ENCODE measurements at regions not wholly inside any gene's neighbourhood (a gene's known extent, or its start where the extent isn't known, plus 50 kb on each side); places are given as distances from the start of the nearest gene placed in this dataset.

GRCh38 chr10:70966646-70967553, 78.5 kb upstream of the PCBD1 start:
- Histone ChIP-seq H3K4me3 (no peak overlapping the region), H3K27ac (no peak overlapping the region)
- no peak for DNase-seq

GRCh38 chr10:70967591-70968587, 79.5 kb upstream of the PCBD1 start:
- H3K4me3 ChIP-seq = no peak overlapping the region
- H3K4me1 ChIP-seq = no peaks in the 10 kb centered on the region
- peaks cover 0 to 14% of the 10 kb centered on the region in 2 donors for H3K27me3 ChIP-seq
- no peak for TF ChIP-seq CTCF (IDR thresholded peaks at IDR 0.05)
- no peaks in the 10 kb centered on the region for H3K36me3 ChIP-seq
- no peak for DNase-seq
- H3K27ac ChIP-seq = no peak overlapping the region
- intact Hi-C loops (cut with DNase I; ENCODE audit: low total_unique reads) = no loop called here
- peaks cover 0 to 6% (median 5%) of the 10 kb centered on the region in 3 donors for H3K9me3 ChIP-seq

More at GRCh38 chr10:70966646-70967553, 78.5 kb upstream of the PCBD1 start:
- Histone ChIP-seq H3K9me3 (peaks cover 0 to 5% (median 0%) of the 10 kb centered on the region in 3 donors), H3K36me3 (no peaks in the 10 kb centered on the region), H3K4me1 (no peaks in the 10 kb centered on the region), H3K27me3 (peaks cover 0 to 18% of the 10 kb centered on the region in 2 donors)
- intact Hi-C loops (cut with DNase I; ENCODE audit: low total_unique reads) = no loop called here
- TF ChIP-seq CTCF (IDR thresholded peaks at IDR 0.05) = no peak

GRCh38 chr10:70969188-70969587, 80.8 kb upstream of the PCBD1 start:
- no peak for TF ChIP-seq CTCF (IDR thresholded peaks at IDR 0.05)
- intact Hi-C loops (cut with DNase I; ENCODE audit: low total_unique reads) = no loop called here
- Histone ChIP-seq H3K4me1 (no peaks in the 10 kb centered on the region), H3K27ac (no peak overlapping the region), H3K9me3 (peaks cover 0 to 6% (median 5%) of the 10 kb centered on the region in 3 donors), H3K27me3 (peaks cover 0 to 4% of the 10 kb centered on the region in 2 donors), H3K36me3 (no peaks in the 10 kb centered on the region), H3K4me3 (no peak overlapping the region)
- DNase-seq = no peak

- no peak for TF ChIP-seq CTCF (IDR thresholded peaks at IDR 0.05)
- intact Hi-C loops (cut with DNase I; ENCODE audit: low total_unique reads) = no loop called here
- H3K27ac ChIP-seq = no peak overlapping the region
- H3K27me3 ChIP-seq = no peaks in the 10 kb centered on the region
- no peaks in the 10 kb centered on the region for H3K36me3 ChIP-seq
- peaks cover 0 to 6% (median 5%) of the 10 kb centered on the region in 3 donors for H3K9me3 ChIP-seq
- no peaks in the 10 kb centered on the region for H3K4me1 ChIP-seq
- DNase-seq = no peak
- no peak overlapping the region for H3K4me3 ChIP-seq
These were observed 82.5 kb upstream of the PCBD1 start for GRCh38 chr10:70970830-70971229.

- Histone ChIP-seq H3K9me3 (peaks cover 0 to 6% (median 5%) of the 10 kb centered on the region in 3 donors), H3K4me1 (no peaks in the 10 kb centered on the region), H3K27ac (no peak overlapping the region), H3K27me3 (peaks cover 0 to 11% of the 10 kb centered on the region in 2 donors), H3K4me3 (no peak overlapping the region), H3K36me3 (no peaks in the 10 kb centered on the region)
- intact Hi-C loops (cut with DNase I; ENCODE audit: low total_unique reads) = no loop called here
- TF ChIP-seq CTCF (IDR thresholded peaks at IDR 0.05) = no peak
- no peak for DNase-seq
These were observed 84.9 kb upstream of the PCBD1 start for GRCh38 chr10:70973275-70973674.
